ENCODE measurements at regions not wholly inside any gene's neighbourhood (a gene's known extent, or its start where the extent isn't known, plus 50 kb on each side); places are given as distances from the start of the nearest gene placed in this dataset.

DNA sequence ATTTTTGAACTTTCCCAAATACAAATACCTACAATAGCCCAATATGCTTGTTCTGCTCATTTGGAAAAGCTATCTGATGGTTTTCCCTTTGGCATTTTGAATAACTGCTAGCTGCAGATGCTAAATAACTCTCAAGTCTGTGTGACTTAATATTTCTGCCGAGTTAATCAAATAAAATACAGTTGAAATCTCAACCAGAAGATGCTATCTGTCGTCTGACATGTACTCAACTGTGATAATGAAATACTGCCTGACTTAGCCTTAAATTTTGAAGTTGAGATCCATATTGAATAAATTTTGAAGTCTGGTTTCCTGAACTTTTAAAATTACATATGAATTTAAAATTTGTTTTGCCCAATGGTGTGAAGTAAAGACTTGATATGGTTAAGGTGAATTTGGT is 204.4 kb upstream of the MEX3C start:
- no peak for DNase-seq

DNA sequence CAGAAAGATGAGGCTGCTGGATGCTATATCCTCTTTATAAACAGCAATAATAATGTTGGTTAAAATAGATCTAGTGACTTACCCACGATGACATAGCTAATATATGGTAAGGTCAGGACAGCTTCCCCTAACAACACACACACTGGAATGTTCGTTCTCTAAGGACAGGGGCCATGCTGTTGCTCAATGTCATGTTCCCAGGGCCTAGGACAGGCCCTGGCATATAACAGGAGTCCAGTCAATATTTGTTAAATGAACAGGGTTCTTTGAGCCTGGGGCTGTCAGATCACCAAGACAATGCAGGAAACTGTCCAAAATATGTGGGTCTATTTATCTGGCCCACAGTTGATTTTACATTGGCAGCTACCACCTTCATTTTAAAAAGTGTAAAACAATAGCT is 207.1 kb upstream of the MEX3C start:
- DNase-seq = no peak

GRCh38 chr18:51405683-51406477 is 208.4 kb upstream of the MEX3C start:
- no peak for DNase-seq

GRCh38 chr18:51417643-51418483 is 220.4 kb upstream of the MEX3C start:
- no peak for DNase-seq

- no peak for DNase-seq
These were observed 228.0 kb upstream of the MEX3C start for GRCh38 chr18:51425475-51425874.

DNA sequence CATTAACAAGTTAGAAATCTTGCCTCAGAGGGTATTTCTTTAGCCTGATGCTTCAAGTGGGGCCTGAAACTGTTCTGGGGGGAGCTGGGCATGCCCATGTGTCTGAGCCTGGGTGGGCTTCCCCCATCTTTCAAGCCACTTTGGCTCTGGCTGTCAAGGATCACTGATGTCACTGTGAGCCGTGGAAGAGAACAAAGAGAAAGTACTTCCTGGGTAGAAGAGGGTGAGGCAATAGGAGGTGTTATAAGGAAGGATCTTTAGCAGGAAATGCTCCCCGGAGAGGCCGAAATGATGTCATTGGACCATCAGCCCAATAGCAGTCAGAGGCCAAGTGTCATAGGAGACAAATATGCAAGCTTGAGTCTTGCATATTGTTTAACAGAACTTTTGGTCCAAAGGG is 228.4 kb upstream of the MEX3C start:
- DNase-seq = no peak

DNA sequence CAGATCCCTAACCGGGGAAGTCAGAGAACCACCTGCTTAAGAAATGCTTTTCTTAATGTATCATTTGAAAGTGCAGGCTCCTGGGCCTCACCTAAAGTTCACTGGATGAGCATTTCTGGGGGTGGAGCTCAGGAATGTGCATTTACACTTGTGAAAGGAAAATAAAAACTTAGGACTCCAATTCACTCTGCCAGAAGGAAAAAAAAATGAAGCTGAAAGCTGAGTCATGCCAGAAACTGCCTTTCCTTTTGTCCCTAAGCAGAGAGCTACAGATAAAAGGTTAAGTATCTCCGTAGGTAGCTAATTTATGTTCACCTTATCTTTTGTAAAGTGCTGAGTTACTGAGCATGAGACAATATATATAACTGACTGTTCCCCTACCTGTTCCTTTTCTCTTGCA is 229.5 kb upstream of the MEX3C start:
- DNase-seq = no peak

GRCh38 chr18:51429644-51430043 is 232.2 kb upstream of the MEX3C start:
- no peak for DNase-seq

- no peak for DNase-seq
These were observed 233.1 kb upstream of the MEX3C start for GRCh38 chr18:51430538-51430937.

DNA sequence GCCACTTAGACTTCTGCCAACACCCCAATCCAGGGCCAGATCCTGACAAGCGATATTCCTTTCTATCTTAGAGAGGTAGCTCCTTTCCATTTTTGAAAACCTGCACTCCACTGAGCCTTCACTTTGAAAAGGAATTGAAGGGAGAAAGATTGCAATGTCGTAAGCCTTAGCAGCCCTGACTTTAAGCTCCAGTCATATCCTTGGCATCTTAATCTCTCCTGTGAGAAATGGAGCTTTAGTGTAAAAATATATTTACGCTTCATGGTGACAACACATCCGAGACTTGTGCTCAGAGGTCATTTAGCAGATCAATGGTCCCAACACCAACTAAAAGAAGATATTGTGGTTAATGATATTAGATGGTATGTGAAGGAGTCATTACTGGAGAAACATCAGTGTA is 235.8 kb upstream of the MEX3C start:
- DNase-seq = no peak

- no peak for DNase-seq
These were observed 236.4 kb upstream of the MEX3C start for GRCh38 chr18:51433881-51434280.

DNA sequence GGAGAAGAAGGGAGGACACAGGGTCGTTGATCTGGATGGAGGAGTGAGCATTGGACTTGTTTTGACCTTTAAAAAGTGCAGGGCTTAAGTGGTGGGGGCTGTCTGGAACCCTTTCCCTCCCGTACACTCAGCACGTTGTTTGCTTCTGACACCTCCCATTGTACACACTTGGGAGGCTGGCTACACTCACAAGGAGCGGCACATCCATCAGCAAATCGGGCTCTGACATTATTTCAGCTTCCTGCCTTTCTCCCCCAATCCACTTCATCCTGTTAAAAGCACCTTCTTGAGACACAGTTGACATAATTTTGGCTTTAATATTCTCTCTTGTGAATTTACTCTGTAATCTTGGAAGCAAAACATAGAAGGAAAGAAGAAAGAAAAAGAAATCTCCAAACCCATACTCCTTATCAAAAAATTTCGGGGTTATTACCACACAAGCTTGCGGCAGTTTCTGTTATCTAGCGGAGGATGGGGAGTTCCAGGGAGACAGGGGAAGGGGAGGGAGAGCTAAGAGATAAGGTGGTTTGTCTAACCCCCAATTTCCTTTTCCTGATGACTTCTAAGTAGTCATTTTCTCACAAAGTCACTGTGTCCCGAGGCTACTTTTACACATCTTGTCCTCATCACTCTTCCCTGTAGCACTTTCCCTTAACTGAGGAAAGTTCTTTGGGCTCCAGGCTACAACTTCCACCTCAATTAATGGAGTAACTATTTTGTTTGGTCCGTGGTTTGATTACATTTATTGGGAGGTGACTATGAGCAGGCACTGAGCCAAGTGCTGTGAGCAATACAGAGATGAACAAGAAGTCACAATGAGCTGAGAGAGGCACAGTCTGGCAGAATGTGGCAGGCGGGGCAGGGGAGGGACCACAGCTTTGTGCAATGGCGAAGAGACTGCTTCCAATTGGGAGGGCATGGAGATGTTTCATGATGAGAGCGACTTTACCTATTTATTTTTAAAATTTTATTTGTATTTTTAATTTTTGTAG is 240.1 kb upstream of the MEX3C start:
- no peak for DNase-seq

DNA sequence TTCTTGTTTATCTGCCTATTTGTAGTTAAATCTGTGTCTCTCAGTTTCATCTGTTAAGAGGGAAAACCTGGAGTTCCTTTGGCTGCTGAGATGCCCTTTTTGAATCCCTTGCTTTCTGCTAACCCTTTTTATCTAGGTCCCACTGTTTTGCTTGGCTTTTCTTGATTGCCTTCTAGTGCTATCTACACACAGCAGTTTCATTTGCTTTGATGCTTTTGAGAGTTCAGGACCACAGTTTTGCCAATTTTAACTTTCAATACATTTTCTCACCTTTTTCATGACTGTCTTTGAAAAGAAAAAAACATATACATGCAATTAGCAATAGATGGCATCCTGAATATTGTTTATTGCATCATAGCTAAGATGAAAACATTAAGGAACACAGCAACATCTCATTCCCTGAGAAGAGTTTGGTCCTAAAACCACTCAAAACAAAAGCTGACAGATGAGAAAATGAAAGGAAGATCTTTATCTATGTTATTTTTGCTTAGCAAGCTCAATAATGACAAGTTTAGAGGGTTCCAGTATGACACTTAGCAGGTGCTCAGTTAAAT is 241.4 kb upstream of the MEX3C start:
- no peak for DNase-seq

GRCh38 chr18:51442012-51442411 is 244.5 kb upstream of the MEX3C start:
- DNase-seq = no peak

- DNase-seq = no peak
These were observed 249.2 kb upstream of the MEX3C start for GRCh38 chr18:51446571-51447210.

DNA sequence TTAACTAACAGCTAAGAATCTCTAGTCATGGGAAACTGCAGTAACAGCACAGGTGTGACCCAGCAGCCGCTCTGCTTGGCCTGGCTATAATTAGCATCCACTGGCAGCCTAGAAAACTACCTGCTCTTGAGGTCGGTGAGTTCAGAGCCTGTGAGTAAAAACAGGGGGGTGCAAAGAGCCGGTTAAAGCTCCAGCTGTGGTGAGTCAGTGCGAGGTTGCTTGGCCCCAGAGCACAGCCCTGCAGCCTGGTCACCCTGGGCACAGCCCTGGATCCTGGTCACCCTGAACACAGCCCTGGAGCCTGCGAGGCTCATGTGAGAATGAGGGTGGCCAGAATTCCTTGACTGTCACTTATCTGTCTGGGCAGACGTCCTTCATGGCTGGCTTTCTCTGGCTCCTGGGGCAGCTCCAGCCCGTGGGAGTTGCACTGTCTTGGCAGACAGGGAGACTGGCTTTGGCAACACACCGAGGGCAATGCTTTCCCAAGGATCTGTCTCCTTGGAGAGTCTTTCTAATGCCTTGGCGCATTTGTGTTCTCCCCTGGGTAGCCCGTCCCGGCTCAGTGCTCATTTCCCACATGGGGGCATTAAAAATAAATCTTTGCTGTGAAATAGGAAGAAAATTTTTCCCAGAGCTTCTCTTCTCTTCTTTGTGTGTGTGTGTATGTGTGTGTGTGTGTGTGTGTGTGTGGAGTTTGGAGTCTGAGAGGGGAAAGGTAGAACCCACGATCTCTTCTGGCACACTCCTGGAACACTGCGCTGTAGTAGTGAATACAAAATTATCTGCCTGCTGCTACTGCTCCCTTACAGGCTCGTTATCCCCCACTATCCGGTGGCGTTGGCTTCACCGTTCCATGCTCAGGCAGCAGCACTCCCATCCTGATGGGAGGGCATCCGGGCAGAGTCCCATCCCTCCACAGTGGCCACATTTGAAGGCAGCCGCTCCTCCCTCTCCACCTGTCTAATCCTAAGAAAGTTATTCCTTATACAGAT is 250.2 kb upstream of the MEX3C start:
- DNase-seq = no peak

DNA sequence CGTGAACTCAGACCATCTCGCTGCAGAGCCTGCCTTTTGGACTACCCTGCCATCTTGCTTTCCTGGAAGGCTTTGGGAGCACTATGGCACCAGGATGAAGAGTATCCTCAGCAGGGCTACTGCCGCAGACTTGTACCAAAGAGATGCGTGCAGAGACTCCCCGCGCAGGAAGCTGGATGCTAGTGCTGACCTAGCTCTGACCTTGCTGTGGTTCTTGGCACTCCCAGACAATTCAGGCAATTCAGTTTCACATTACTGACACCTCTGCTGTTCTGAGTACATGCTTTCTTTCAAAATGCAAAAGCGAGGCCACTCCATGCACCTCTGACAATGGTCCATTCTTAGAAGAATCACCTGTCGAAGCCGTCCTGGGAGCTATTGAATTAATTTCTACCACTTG is 251.5 kb upstream of the MEX3C start:
- no peak for DNase-seq

DNA sequence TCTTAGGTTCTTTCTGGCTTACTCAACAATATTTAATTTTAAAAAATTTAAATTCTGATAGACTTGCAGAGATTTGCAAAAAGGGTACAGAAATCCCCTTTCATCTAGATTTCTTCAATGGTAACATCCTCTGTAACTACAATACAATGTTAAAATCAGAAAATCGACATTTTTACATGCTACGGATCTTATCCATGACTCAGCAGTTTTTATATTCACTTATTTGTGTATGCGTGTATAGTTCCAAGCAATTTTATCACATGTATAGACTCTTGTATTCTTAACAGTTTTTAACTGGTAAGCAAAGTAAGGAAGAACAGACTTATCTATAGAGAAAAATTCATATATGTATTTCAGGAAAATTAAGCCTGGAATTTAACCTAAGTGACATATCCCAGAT is 256.1 kb upstream of the MEX3C start:
- no peak for DNase-seq

GRCh38 chr18:51458861-51459260 is 261.4 kb upstream of the MEX3C start:
- DNase-seq = no peak

GRCh38 chr18:51461956-51462355 is 264.5 kb upstream of the MEX3C start:
- no peak for DNase-seq

All from CD4-positive, alpha-beta T cell treated with Interleukin-21 for 1 hour (primary cell).